ENCODE measurements at regions not wholly inside any gene's neighbourhood (a gene's known extent, or its start where the extent isn't known, plus 50 kb on each side); places are given as distances from the start of the nearest gene placed in this dataset.
"Not testable (repeated sequence)": the region's sequence is repeated elsewhere in the genome, so short reads cannot be mapped to it uniquely, and the experiment has no call there.

GRCh38 chr10:100612601-100613595 is 77.2 kb downstream of the HIF1AN start:
- no peak for DNase-seq

GRCh38 chr10:100613846-100614245 is 78.1 kb downstream of the HIF1AN start:
- no peak for DNase-seq

- no peak for DNase-seq
Observed at GRCh38 chr10:100614429-100615095, 78.8 kb downstream of the HIF1AN start.

GRCh38 chr10:100615241-100615640 is 79.5 kb downstream of the HIF1AN start:
- no peak for DNase-seq

GRCh38 chr10:100615908-100616307 is 80.2 kb downstream of the HIF1AN start:
- no peak for DNase-seq

GRCh38 chr10:100618091-100618615 is 82.4 kb downstream of the HIF1AN start:
- DNase-seq, result no peak

GRCh38 chr10:100618632-100619255 is 83.0 kb downstream of the HIF1AN start:
- no peak for DNase-seq

GRCh38 chr10:100620087-100620835 is 84.5 kb downstream of the HIF1AN start:
- DNase-seq, result no peak

- DNase-seq, result no peak
Observed at GRCh38 chr10:100621360-100622205, 85.8 kb downstream of the HIF1AN start.

- no peak for DNase-seq
Observed at GRCh38 chr10:100622946-100623345, 87.2 kb downstream of the HIF1AN start.

GRCh38 chr10:100623521-100624230 is 87.9 kb downstream of the HIF1AN start:
- no peak for DNase-seq

GRCh38 chr10:100624298-100624697 is 88.6 kb downstream of the HIF1AN start:
- DNase-seq, result no peak

GRCh38 chr10:100625816-100626215 is 90.1 kb downstream of the HIF1AN start:
- DNase-seq, result no peak

- no peak for DNase-seq
Observed at GRCh38 chr10:100628061-100628460, 92.3 kb downstream of the HIF1AN start.

- no peak for DNase-seq
Observed at GRCh38 chr10:100631192-100631591, 95.4 kb downstream of the HIF1AN start.

- no peak for DNase-seq
Observed at GRCh38 chr10:100632027-100632426, 96.3 kb downstream of the HIF1AN start.

- no peak for DNase-seq
Observed at GRCh38 chr10:100634034-100634433, 98.3 kb downstream of the HIF1AN start.

GRCh38 chr10:100636848-100637553 is 101.3 kb downstream of the HIF1AN start:
- no peak for DNase-seq

GRCh38 chr10:100637785-100638184 is 102.0 kb downstream of the HIF1AN start:
- no peak for DNase-seq

GRCh38 chr10:100638969-100639368 is 103.2 kb downstream of the HIF1AN start:
- DNase-seq, result not testable (repeated sequence)
